GM19328 (cell line): ENCODE measurements at regions not wholly inside any gene's neighbourhood (a gene's known extent, or its start where the extent isn't known, plus 50 kb on each side); places are given as distances from the start of the nearest gene placed in this dataset.
"Not testable (repeated sequence)": the region's sequence is repeated elsewhere in the genome, so short reads cannot be mapped to it uniquely, and the experiment has no call there.

ENCODE experiments used
- ATAC-seq: cut with Tn5 transposase; IDR thresholded peaks from one replicate; pipeline ENCODE4 v1.9.1; 2021; ENCODE audit warnings: mild to moderate bottlenecking, moderate library complexity; ENCODE audit not compliant: unreplicated experiment

DNA sequence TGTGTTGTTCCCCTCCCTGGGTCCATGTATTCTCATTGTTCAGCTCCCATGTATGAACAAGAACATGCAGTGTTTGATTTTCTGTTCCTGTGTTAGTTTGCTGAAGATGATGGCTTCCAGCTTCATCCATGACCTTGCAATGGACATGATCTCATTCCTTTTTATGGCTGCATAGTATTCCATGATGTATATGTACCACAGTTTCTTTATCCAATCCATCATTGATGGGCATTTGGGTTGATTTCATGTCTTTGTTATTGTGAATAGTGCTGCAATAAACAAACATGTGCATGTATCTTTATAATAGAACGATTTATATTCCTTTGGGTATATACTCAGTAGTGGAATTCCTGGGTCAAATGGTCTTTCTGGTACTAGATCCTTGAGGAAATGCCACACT is 65.1 kb upstream of the SLC13A1 start:
- not testable (repeated sequence) for ATAC-seq

DNA sequence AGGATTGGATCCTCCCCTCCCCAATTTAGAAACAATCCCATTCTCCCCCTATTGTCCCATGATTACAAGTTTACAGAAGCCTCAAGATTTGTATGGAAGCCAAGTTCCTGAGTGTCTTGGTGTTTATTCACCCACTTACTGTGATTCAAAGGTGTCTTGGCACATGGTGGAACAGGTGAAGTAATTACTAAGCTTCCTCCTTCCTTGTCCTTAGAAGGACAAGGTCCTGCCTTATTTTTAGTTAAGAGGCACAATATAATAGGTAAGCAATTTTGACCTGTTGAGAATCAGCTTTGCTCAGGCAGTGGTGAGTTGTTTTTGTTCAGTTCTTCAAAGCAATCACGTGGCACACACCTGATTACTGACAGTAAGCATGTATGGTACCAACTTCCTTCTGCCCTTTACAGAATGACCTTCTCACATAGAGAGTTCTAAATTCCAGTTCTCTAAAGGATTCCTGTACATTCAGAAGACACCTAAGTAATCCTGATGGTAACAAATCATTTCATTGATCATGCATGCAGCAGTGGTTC is 60.7 kb upstream of the SLC13A1 start:
- no peak for ATAC-seq

- no peak for ATAC-seq
Measured at GRCh38 chr7:123259759-123260158, 60.0 kb upstream of the SLC13A1 start.
